22Rv1 (cell line): ENCODE measurements at regions not wholly inside any gene's neighbourhood (a gene's known extent, or its start where the extent isn't known, plus 50 kb on each side); places are given as distances from the start of the nearest gene placed in this dataset.

ENCODE experiments used
- ZFX ChIP-seq: fragments of 450-650 bp; IDR thresholded peaks from 2 replicates; pipeline ENCODE4 v1.6.1; 2017; ENCODE audit warnings: antibody characterized with exemption, borderline replicate concordance
- TF ChIP-seq, protein P1 (sequence below): fragments of 450-650 bp; IDR thresholded peaks from 2 replicates; pipeline ENCODE4 v1.5.1; 2017; ENCODE audit warnings: mild to moderate bottlenecking

DNA sequence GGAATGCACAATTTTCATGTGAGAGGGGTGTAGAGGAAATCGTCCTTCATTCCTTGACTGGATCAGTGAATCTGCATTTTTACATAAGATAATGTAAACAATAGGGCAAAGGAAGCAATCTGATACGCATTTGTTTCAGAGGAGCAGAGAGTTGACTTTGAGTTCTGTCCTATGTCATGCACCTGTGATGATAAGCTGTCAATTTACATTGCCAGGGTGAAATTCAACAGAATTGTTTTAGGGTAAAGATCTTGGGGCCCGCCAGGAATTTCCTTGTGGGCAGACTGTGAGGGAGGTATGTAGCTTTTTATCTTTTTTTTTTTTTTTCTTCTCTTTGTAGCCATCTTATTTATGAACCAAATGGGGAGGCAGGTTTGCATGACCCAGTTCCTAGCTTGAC is 58.3 kb upstream of the LARP1 start:
- TF ChIP-seq, protein P1, sequence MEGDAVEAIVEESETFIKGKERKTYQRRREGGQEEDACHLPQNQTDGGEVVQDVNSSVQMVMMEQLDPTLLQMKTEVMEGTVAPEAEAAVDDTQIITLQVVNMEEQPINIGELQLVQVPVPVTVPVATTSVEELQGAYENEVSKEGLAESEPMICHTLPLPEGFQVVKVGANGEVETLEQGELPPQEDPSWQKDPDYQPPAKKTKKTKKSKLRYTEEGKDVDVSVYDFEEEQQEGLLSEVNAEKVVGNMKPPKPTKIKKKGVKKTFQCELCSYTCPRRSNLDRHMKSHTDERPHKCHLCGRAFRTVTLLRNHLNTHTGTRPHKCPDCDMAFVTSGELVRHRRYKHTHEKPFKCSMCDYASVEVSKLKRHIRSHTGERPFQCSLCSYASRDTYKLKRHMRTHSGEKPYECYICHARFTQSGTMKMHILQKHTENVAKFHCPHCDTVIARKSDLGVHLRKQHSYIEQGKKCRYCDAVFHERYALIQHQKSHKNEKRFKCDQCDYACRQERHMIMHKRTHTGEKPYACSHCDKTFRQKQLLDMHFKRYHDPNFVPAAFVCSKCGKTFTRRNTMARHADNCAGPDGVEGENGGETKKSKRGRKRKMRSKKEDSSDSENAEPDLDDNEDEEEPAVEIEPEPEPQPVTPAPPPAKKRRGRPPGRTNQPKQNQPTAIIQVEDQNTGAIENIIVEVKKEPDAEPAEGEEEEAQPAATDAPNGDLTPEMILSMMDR, result no peak
- TF ChIP-seq ZFX, result no peak
